NCI-H128 (cell line): ENCODE measurements at regions not wholly inside any gene's neighbourhood (a gene's known extent, or its start where the extent isn't known, plus 50 kb on each side); places are given as distances from the start of the nearest gene placed in this dataset.
"Not testable (repeated sequence)": the region's sequence is repeated elsewhere in the genome, so short reads cannot be mapped to it uniquely, and the experiment has no call there.

Experiments
- DNase-seq: peaks from one replicate; lab custom pipeline; 2025; ENCODE audit not compliant: unreplicated experiment; lab: John Stamatoyannopoulos, UW

DNA sequence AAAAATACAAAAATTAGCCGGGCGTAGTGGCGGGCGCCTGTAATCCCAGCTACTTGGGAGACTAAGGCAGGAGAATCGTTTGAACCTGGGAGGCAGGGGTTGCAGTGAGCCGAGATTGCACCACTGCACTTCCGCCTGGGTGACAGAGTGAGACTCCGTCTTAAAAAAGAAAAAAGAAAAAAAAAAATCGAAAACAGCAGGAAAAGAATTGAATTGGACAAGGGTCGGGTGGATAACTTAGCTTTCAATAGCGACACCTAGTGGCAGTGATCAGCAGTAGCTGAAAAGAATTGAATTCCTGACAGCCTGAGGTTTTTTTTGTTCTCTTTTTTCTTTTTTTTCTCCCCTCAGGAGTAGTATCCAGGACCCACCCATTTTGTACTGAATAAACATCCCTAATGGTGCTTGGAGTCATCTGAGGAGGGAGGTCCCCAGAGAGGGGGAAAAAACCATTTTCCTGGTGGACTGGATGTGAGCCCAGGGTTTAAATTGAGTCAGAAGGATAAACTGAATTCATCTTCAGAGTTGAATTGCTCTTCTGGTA, 55.1 kb downstream of the CYCS start:
- peak; percentile 26 for DNase-seq

DNA sequence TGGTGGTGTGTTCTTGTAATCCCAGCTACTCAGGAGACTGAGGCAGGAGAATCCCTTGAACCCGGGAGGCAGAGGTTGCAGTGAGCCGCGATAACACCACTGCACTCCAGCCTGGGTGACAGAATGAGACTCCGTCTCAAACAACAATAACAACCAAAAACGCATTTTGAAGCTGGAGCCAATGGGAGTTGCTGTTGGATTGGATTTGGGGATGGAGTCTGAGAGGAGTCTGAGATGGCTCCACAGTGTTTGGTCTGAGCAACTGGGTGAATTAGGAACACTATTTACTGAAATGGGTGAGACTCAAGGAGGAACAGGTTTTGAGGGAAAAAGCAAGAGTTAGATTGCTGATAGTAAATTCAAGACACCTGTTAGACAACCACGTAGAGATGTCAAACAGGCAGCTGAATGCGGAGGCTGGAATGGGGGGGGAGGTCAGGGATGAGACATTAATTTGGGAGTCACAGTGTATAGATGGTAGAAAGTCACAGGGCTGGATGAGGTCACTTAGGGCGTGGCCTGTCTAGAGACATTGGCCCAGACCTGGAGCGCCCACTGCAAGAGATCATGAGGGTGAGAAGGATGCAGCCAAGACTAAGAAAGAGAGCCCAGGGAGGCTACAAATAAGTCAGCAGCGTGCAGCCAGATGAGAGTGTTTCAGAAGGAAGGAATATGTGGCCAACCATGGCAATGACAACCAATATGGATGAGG, 56.4 kb downstream of the CYCS start:
- no peak for DNase-seq

GRCh38 chr7:25067726-25068501, 57.1 kb downstream of the CYCS start:
- DNase-seq: no peak

- no peak for DNase-seq
These were observed 58.8 kb downstream of the CYCS start for GRCh38 chr7:25066253-25066652.

DNA sequence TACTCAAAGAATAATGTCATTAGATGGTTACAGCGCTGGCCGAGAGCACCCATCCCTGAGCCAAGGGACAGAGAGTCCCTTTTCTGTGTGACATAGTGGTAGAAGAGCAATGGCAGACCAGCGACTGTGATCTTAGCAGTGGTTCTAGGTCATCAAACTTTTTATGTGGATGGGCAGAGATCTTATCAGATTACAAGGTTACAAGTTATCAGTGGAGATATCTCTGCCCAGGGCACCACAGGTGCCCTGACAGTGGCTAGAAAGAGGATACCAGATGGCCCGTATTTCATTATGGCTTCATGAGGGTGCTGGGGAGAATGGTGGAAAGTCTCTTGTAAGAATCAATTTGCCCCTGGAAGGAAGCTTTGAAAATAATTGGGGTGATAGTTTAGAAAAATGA, 62.7 kb downstream of the CYCS start:
- no peak for DNase-seq

DNA sequence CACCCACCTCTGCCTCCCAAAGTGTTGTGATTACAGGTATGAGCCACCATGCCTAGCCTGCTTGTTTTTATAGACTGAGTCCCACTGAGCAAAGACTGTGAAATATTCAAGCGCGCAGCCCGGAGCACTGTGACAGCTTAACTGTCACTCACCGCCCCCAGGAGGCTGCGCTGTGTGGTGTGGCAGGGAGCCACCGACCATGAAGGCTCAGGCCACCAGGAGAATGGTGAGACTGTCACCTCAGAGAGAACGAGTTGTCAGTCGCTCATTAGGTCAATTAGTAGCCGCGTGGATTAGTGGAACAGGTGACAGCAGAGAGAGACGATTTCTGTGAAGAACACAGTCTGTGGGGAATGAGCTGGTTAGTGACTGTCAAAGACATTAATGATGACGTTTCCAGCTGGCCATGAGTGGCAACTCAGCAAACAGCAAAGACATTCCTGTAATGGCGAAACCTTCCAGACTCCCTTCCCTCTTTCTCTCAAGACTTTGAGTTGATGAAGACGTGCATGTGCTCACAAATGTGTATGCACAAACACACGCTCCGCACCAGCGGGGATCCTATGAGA, 64.5 kb downstream of the CYCS start:
- DNase-seq: no peak

GRCh38 chr7:25059576-25059975, 65.5 kb downstream of the CYCS start:
- no peak for DNase-seq

DNA sequence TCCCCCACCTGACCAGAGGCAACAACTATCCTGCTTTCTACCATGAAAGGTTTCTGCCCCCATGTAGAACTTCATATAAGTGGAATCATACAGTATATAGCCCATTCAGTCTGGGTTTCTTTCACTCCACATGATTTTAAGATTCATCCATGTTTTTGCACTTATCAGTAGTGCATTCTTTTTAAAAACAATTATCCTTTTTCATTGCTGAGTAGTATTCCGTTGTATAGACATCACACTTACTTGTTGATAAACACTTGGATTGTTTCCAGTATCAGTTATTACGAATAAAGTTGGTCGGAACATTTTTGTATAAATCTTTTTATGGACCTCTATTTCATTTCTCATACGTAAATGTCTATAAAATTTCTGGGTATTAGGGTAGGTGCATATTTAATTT, 68.7 kb downstream of the CYCS start:
- DNase-seq: no peak

DNA sequence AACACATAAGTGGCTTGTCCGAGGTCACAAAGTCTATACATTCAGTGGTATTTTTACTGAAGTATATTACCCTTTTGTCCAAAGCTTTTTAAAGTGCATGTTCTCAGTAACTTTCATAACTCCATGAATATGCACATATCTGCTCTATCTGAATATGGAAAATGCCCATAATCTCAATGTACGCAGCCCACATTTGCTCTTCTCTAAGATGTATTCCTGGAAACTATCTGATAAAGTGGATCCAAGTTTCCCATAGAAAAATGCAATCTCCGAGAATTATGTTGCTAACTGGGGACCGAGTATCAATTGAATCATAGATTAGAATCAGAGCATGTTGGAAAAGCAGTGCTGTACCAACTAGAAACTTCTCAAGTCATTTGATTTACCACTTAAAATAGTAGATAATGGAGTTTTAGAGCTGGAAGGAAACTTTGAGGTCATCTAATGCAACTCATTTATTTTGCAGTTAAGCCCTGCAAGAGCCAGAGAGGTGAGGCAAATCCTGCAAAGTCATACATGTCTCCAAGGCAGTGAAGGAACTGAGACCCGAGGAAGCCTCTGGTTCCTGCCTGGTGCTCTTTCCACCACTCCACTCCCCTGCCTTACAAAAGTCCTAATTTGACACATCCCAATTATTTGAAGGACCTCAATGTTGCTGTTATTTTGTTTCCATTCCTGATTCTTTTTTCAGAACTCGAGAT, 69.4 kb downstream of the CYCS start:
- DNase-seq: no peak

- no peak for DNase-seq
These were observed 70.1 kb downstream of the CYCS start for GRCh38 chr7:25054819-25055519.

DNA sequence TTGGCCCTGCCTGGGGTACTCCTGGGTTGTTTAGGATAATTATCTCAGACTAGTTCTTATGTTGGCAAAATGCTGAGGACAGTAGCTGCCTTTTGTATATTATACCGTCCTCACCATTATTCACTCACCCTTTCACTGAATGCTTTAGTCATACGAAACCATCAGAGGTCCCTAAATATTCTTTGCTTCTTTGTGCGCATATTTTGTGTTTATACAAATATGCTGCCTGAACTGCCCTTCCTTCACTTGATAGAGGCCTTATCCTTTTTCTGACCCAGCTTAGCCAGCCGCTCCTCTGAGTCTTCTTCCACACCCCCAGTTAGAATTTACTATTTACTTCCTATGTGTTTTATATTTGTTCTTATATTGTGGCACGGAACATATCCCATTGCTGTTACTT, 70.2 kb upstream of the OSBPL3 start:
- DNase-seq: no peak

GRCh38 chr7:25048444-25048834, 68.5 kb upstream of the OSBPL3 start:
- DNase-seq: no peak

GRCh38 chr7:25047571-25048443, 67.8 kb upstream of the OSBPL3 start:
- not testable (repeated sequence) for DNase-seq

DNA sequence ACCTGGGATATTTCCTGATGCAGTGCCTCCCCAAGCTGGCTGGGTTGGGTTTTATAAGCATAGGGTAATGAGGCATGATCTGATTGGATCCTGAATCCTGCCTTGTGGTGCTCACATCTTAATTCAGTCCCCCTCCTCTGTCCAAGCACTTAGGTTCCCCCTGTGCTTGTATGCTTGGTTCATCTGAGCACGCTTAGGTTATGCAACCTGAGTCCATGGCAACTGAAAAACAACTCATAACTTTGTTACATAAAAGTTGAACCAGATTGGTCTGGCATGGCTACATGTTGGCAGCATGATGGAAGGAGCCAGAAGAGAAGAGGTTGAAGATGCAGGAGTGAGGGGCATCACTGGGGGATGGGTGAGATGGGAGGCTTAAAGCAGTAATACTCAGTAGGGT, 57.3 kb upstream of the OSBPL3 start:
- no peak for DNase-seq

DNA sequence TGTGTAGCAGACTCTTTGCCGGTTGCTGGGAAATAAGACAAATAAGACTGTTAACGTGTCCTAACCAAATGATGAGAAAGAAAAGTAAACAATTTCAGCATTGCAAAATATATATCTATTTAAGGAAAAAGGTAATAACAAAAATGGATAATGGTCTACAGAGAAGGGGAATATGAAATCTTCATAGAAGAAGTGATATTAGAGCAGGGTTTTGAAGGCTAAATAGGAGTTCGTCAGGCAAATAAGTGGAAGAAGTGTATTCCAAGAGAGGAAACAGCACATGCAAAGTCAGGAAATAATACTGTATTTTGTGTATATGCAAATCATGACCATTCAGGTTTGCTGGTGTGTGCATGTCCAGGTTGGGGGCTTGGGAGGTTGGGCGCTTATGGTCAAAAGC, 55.3 kb upstream of the OSBPL3 start:
- DNase-seq: no peak

DNA sequence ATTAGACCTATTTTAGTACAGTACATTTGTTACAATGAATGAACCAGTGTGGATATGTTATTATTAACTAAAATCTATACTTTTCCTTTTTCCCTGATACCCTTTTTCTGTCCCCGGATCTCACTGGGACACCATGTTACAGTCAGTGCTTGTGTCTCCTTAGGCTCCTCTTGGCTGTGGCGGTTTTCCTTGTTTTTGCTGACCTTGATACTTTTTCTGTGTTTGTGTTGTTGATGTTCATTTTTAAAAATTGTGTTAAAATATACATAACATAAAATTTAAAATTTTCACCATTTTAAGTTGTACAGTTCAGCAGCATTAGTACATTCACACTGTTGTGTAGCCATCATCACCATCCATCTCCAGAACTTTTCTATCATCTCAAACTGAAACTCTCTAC, 54.2 kb upstream of the OSBPL3 start:
- DNase-seq: no peak

GRCh38 chr7:25032774-25033743, 53.1 kb upstream of the OSBPL3 start:
- no peak for DNase-seq

- no peak for DNase-seq
These were observed 51.5 kb upstream of the OSBPL3 start for GRCh38 chr7:25031432-25031831.

GRCh38 chr7:25031007-25031406, 51.0 kb upstream of the OSBPL3 start:
- no peak for DNase-seq
